ENCODE measurements at regions not wholly inside any gene's neighbourhood (a gene's known extent, or its start where the extent isn't known, plus 50 kb on each side); places are given as distances from the start of the nearest gene placed in this dataset.

DNA sequence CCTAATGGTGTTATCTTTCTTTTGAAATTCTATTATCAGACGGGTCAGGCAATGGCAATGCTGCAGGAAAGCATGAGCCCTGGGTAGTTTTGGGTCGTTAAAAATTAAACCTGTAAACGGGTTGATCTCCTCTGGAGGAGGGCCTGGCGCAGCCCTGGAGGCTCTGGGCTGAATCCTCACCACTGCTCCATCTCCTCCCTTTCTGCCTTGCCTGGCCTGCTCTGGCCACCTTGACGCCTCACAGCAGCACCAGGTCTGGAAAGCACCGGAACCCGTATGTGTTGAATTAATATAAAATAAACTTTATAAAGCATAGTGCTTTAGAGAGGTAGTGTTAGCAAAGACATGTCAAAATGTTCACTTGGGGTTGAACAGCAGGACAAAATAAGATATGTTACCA, 316.1 kb downstream of the LNPK start:
- TF ChIP-seq, protein P1, sequence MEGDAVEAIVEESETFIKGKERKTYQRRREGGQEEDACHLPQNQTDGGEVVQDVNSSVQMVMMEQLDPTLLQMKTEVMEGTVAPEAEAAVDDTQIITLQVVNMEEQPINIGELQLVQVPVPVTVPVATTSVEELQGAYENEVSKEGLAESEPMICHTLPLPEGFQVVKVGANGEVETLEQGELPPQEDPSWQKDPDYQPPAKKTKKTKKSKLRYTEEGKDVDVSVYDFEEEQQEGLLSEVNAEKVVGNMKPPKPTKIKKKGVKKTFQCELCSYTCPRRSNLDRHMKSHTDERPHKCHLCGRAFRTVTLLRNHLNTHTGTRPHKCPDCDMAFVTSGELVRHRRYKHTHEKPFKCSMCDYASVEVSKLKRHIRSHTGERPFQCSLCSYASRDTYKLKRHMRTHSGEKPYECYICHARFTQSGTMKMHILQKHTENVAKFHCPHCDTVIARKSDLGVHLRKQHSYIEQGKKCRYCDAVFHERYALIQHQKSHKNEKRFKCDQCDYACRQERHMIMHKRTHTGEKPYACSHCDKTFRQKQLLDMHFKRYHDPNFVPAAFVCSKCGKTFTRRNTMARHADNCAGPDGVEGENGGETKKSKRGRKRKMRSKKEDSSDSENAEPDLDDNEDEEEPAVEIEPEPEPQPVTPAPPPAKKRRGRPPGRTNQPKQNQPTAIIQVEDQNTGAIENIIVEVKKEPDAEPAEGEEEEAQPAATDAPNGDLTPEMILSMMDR (IDR thresholded peaks at IDR 0.05; ENCODE audit: extremely low read depth in 1 of 2, insufficient read depth in 1 of 2, low read depth in 1 of 2, low read length in 2 of 2) = no peak
- TF ChIP-seq MYC (IDR thresholded peaks at IDR 0.05; ENCODE audit: low read depth, low read length) = no peak

All from endothelial cell of umbilical vein (primary cell).